Neural progenitor cell (in vitro differentiated cells): ENCODE measurements at regions not wholly inside any gene's neighbourhood (a gene's known extent, or its start where the extent isn't known, plus 50 kb on each side); places are given as distances from the start of the nearest gene placed in this dataset.

Experiments
- DNase-seq: peaks from one replicate; pipeline ENCODE4 v3.0.0-alpha.2; 2016; ENCODE audit warnings: low spot score
- H2AFZ ChIP-seq: fragments of 200-600 bp; sonication (generic); replicated peaks from 2 replicates; pipeline ENCODE4 v1.6.1; 2016; ENCODE audit warnings: antibody characterized with exemption
- H3F3A ChIP-seq: fragments of 200-600 bp; sonication (generic); 2 replicates; pipeline ENCODE4 v1.6.1; 2016; ENCODE audit warnings: antibody characterized with exemption, low read depth
- H3K27ac ChIP-seq: fragments of 200-600 bp; sonication (generic); 2 replicates; pipeline ENCODE4 v1.5.1; 2016; ENCODE audit warnings: mild to moderate bottlenecking
- H3K27me3 ChIP-seq: fragments of 200-600 bp; sonication (generic); 2 replicates; pipeline ENCODE4 v1.6.1; 2016; ENCODE audit warnings: mild to moderate bottlenecking, moderate library complexity
- H3K36me3 ChIP-seq: fragments of 200-600 bp; sonication (generic); 2 replicates; pipeline ENCODE4 v1.5.1; 2016
- H3K4me1 ChIP-seq: fragments of 200-600 bp; sonication (generic); 2 replicates; pipeline ENCODE4 v1.6.1; 2016; ENCODE audit warnings: mixed run types
- H3K4me2 ChIP-seq: fragments of 200-600 bp; sonication (generic); 2 replicates; pipeline ENCODE4 v1.6.1; 2016
- H3K4me3 ChIP-seq: fragments of 200-600 bp; sonication (generic); 2 replicates; pipeline ENCODE4 v1.5.1; 2016
- H3K79me2 ChIP-seq: fragments of 200-600 bp; sonication (generic); 2 replicates; pipeline ENCODE4 v1.6.1; 2016; ENCODE audit warnings: low read depth
- H3K9ac ChIP-seq: fragments of 200-600 bp; sonication (generic); 2 replicates; pipeline ENCODE4 v1.6.1; 2016
- H3K9me3 ChIP-seq: fragments of 200-600 bp; sonication (generic); 2 replicates; pipeline ENCODE4 v1.5.1; 2016; ENCODE audit warnings: low read depth
- H4K20me1 ChIP-seq: fragments of 200-600 bp; sonication (generic); 2 replicates; pipeline ENCODE4 v1.6.1; 2016; ENCODE audit warnings: low read depth
- H3K27ac Mint-ChIP-seq: 3 replicates; pipeline ENCODE4 v1.8.0; 2021; ENCODE audit warnings: mixed read lengths
- H3K27me3 Mint-ChIP-seq: 2 replicates; pipeline ENCODE4 v1.8.0; 2022; ENCODE audit warnings: low read depth, mild to moderate bottlenecking, inconsistent platforms, moderate library complexity, mixed read lengths; ENCODE audit not compliant: insufficient read depth
- H3K36me3 Mint-ChIP-seq: 3 replicates; pipeline ENCODE4 v1.8.0; 2021; ENCODE audit warnings: mixed read lengths
- H3K4me1 Mint-ChIP-seq: 3 replicates; pipeline ENCODE4 v1.8.0; 2021; ENCODE audit warnings: mixed read lengths
- H3K4me3 Mint-ChIP-seq: 3 replicates; pipeline ENCODE4 v1.8.0; 2021; ENCODE audit warnings: mild to moderate bottlenecking, moderate library complexity, mixed read lengths
- H3K9me3 Mint-ChIP-seq: 3 replicates; pipeline ENCODE4 v1.8.0; 2020; ENCODE audit warnings: mixed read lengths
- CTCF ChIP-seq: fragments of 200-600 bp; sonication (generic); IDR thresholded peaks from 2 replicates; pipeline ENCODE4 v1.5.1; 2017; ENCODE audit warnings: antibody characterized with exemption, mild to moderate bottlenecking
- EZH2 ChIP-seq: fragments of 200-600 bp; sonication (generic); IDR thresholded peaks from 2 replicates; pipeline ENCODE4 v1.6.1; 2017; ENCODE audit warnings: antibody characterized with exemption, mild to moderate bottlenecking, moderate library complexity
- EZH2phosphoT487 ChIP-seq: fragments of 200-600 bp; sonication (generic); IDR thresholded peaks from 2 replicates; pipeline ENCODE4 v1.6.1; 2017; ENCODE audit warnings: antibody characterized with exemption

DNA sequence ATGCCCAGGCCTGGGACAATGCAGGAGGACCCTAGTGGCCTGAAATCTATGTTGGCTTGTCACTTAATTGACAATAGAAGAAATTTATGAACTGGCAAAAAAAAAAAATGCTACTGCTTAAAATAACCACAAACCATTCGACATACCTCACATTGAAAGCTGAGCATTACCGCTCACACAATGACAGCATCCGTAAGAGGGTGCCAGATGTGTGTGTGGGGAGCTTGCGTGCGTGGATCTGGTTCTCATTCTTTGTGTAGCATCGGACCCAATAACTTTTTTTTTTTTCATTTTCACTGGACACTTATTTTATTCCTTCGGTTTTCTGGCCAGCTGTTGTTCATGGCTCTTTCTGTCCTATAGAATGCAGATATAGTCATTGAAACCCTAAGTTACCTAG, 216.7 kb downstream of the VRK1 start:
- no peak overlapping the region for H2AFZ ChIP-seq
- H3K4me2 ChIP-seq, result no peak overlapping the region
- no peak overlapping the region for H3K4me3 ChIP-seq
- H3K9me3 ChIP-seq, result no peaks in the 10 kb centered on the region
- DNase-seq, result no peak
- H3K4me1 Mint-ChIP-seq, result no peaks in the 10 kb centered on the region
- no peaks in the 10 kb centered on the region for H4K20me1 ChIP-seq
- no peaks in the 10 kb centered on the region for H3K36me3 Mint-ChIP-seq
- no peaks in the 10 kb centered on the region for H3K4me1 ChIP-seq
- H3K27me3 ChIP-seq, result no peaks in the 10 kb centered on the region
- no peaks in the 10 kb centered on the region for H3K79me2 ChIP-seq
- H3K9ac ChIP-seq, result no peak overlapping the region
- no peaks in the 10 kb centered on the region for H3K36me3 ChIP-seq
- no peaks in the 10 kb centered on the region for H3K9me3 Mint-ChIP-seq
- H3K27ac ChIP-seq, result no peak overlapping the region
- no peak overlapping the region for H3K27ac Mint-ChIP-seq
- H3K27me3 Mint-ChIP-seq, result no peaks in the 10 kb centered on the region
- no peak overlapping the region for H3K4me3 Mint-ChIP-seq
- no peaks in the 10 kb centered on the region for H3F3A ChIP-seq
- TF ChIP-seq EZH2phosphoT487 (no peak), CTCF (no peak)

- no peak overlapping the region for H2AFZ ChIP-seq
- H3K27me3 ChIP-seq, result peaks cover 14% of the 10 kb centered on the region
- Mint-ChIP-seq H3K27me3 (peaks cover 14% of the 10 kb centered on the region), H3K27ac (no peak overlapping the region), H3K4me1 (peaks cover 42% of the 10 kb centered on the region), H3K36me3 (no peaks in the 10 kb centered on the region), H3K9me3 (peaks cover 3% of the 10 kb centered on the region), H3K4me3 (no peak overlapping the region)
- TF ChIP-seq EZH2phosphoT487 (no peak), CTCF (no peak), EZH2 (no peak)
- no peaks in the 10 kb centered on the region for H4K20me1 ChIP-seq
- no peaks in the 10 kb centered on the region for H3F3A ChIP-seq
- H3K36me3 ChIP-seq, result no peaks in the 10 kb centered on the region
- no peaks in the 10 kb centered on the region for H3K79me2 ChIP-seq
- no peak overlapping the region for H3K9ac ChIP-seq
- H3K4me1 ChIP-seq, result peaks cover 14% of the 10 kb centered on the region
- no peak for DNase-seq
- no peak overlapping the region for H3K27ac ChIP-seq
- no peak overlapping the region for H3K4me2 ChIP-seq
- no peaks in the 10 kb centered on the region for H3K9me3 ChIP-seq
- H3K4me3 ChIP-seq, result no peak overlapping the region
Measured at GRCh38 chr14:97021001-97021400, 223.8 kb downstream of the VRK1 start.

GRCh38 chr14:97021571-97022168, 224.5 kb downstream of the VRK1 start:
- TF ChIP-seq EZH2phosphoT487 (no peak), CTCF (no peak)
- no peak overlapping the region for H3K9ac ChIP-seq
- Mint-ChIP-seq H3K4me1 (peaks cover 47% of the 10 kb centered on the region), H3K27ac (no peak overlapping the region), H3K36me3 (no peaks in the 10 kb centered on the region), H3K27me3 (peaks cover 14% of the 10 kb centered on the region), H3K9me3 (peaks cover 3% of the 10 kb centered on the region), H3K4me3 (no peak overlapping the region)
- no peak overlapping the region for H3K4me3 ChIP-seq
- DNase-seq, result no peak
- no peaks in the 10 kb centered on the region for H3K36me3 ChIP-seq
- no peak overlapping the region for H3K27ac ChIP-seq
- no peak overlapping the region for H2AFZ ChIP-seq
- H3K27me3 ChIP-seq, result peaks cover 15% of the 10 kb centered on the region
- H4K20me1 ChIP-seq, result no peaks in the 10 kb centered on the region
- no peaks in the 10 kb centered on the region for H3K79me2 ChIP-seq
- H3K9me3 ChIP-seq, result no peaks in the 10 kb centered on the region
- no peak overlapping the region for H3K4me2 ChIP-seq
- no peaks in the 10 kb centered on the region for H3F3A ChIP-seq
- H3K4me1 ChIP-seq, result peaks cover 15% of the 10 kb centered on the region
